ENCODE measurements at regions not wholly inside any gene's neighbourhood (a gene's known extent, or its start where the extent isn't known, plus 50 kb on each side); places are given as distances from the start of the nearest gene placed in this dataset.
A peak's percentile ranks its signal among the peaks of the same experiment; 100 is the strongest.

DNA sequence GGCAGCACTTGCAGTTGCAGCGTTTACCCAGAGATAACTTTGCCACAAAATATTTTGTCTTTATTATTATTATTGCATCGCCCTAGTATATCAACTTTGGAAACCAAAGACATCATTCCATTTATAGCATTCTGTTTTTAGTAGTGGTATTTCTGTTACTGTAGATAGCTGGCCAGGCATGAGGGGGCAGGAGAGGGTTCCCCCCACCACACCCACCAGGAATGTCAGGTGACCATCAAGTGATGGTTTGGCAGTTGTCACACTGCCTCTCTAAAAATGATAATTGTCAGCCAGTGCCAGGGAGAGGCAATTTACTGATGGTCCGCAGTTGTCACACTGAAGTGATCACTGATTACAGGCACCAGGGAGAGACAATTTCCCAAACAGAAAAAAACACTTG, 135.6 kb downstream of the TSEN15 start:
- H3K9me3 ChIP-seq (ENCODE audit: control insufficient read depth, insufficient read depth, low read depth, low read length), result no peaks in the 10 kb centered on the region
- no peak overlapping the region for H3K27ac ChIP-seq (ENCODE audit: insufficient read depth, low read length)
- peaks cover 8% of the 10 kb centered on the region for H3K4me1 ChIP-seq (ENCODE audit: control insufficient read depth, extremely low read depth, insufficient read depth, low read length)
- H2AFZ ChIP-seq (ENCODE audit: low read length), result no peak overlapping the region
- no peaks in the 10 kb centered on the region for H3K36me3 ChIP-seq (ENCODE audit: control insufficient read depth, insufficient read depth, low read length)
- H3K4me2 ChIP-seq (ENCODE audit: extremely low read depth, insufficient read depth, low read length), result no peak overlapping the region
- H3K4me3 ChIP-seq (replicated peaks in 1 of 4; ENCODE audit: control extremely low read depth in 1 of 4, insufficient read depth in 1 of 4, low read depth in 3 of 4, low read length in 4 of 4), result no peak overlapping the region
- no peak for TF ChIP-seq EZH2 (IDR thresholded peaks at IDR 0.05; ENCODE audit: low read length, missing control alignments)
- TF ChIP-seq, protein P1, sequence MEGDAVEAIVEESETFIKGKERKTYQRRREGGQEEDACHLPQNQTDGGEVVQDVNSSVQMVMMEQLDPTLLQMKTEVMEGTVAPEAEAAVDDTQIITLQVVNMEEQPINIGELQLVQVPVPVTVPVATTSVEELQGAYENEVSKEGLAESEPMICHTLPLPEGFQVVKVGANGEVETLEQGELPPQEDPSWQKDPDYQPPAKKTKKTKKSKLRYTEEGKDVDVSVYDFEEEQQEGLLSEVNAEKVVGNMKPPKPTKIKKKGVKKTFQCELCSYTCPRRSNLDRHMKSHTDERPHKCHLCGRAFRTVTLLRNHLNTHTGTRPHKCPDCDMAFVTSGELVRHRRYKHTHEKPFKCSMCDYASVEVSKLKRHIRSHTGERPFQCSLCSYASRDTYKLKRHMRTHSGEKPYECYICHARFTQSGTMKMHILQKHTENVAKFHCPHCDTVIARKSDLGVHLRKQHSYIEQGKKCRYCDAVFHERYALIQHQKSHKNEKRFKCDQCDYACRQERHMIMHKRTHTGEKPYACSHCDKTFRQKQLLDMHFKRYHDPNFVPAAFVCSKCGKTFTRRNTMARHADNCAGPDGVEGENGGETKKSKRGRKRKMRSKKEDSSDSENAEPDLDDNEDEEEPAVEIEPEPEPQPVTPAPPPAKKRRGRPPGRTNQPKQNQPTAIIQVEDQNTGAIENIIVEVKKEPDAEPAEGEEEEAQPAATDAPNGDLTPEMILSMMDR (conservative IDR thresholded peaks at IDR 0.05 in 1 of 2, IDR thresholded peaks at IDR 0.05 in 1 of 2; ENCODE audit: low read depth in 1 of 2, low read length in 2 of 2), result no peak
- no peak for DNase-seq (ENCODE audit: low read depth in 2 of 2)
- no peaks in the 10 kb centered on the region for H3K79me2 ChIP-seq (ENCODE audit: control insufficient read depth, insufficient read depth, low read length)
- no peaks in the 10 kb centered on the region for H3K27me3 ChIP-seq (ENCODE audit: control insufficient read depth, insufficient read depth, low read length)
- no peak overlapping the region for H3K9ac ChIP-seq (ENCODE audit: insufficient read depth, low read length)
- H4K20me1 ChIP-seq (ENCODE audit: control insufficient read depth, extremely low read depth, insufficient read depth, low read length), result no peaks in the 10 kb centered on the region

DNA sequence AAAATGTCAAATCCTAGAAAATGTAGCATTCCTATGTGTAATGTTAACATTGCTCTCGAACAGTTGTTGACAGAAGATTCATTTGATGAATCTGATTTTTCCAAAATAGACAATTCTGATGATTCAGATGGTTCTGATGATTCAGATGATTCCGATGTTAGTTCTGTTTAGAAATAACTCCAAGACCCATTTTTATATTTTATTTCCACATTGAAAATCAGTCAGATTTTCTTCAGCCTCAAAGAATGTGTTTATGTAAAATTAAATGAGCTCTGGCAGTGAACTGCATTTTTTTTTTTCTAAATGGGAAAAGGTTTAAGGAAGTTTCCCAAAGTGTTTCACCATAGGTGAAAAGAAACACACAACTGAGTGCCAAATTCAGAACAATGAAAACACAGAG, 136.5 kb downstream of the TSEN15 start:
- DNase-seq (ENCODE audit: low read depth in 2 of 2), result no peak
- no peak overlapping the region for H3K4me3 ChIP-seq (replicated peaks in 1 of 4; ENCODE audit: control extremely low read depth in 1 of 4, insufficient read depth in 1 of 4, low read depth in 3 of 4, low read length in 4 of 4)
- no peak overlapping the region for H2AFZ ChIP-seq (ENCODE audit: low read length)
- H3K27ac ChIP-seq (ENCODE audit: insufficient read depth, low read length), result no peak overlapping the region
- H3K9ac ChIP-seq (ENCODE audit: insufficient read depth, low read length), result no peak overlapping the region
- no peak overlapping the region for H3K4me2 ChIP-seq (ENCODE audit: extremely low read depth, insufficient read depth, low read length)
- no peaks in the 10 kb centered on the region for H3K79me2 ChIP-seq (ENCODE audit: control insufficient read depth, insufficient read depth, low read length)
- no peak for TF ChIP-seq EZH2 (IDR thresholded peaks at IDR 0.05; ENCODE audit: low read length, missing control alignments)
- TF ChIP-seq, protein P1 (conservative IDR thresholded peaks at IDR 0.05 in 1 of 2, IDR thresholded peaks at IDR 0.05 in 1 of 2; ENCODE audit: low read depth in 1 of 2, low read length in 2 of 2), result no peak
- peaks cover 8% of the 10 kb centered on the region for H3K4me1 ChIP-seq (ENCODE audit: control insufficient read depth, extremely low read depth, insufficient read depth, low read length)
- no peaks in the 10 kb centered on the region for H3K9me3 ChIP-seq (ENCODE audit: control insufficient read depth, insufficient read depth, low read depth, low read length)
- no peaks in the 10 kb centered on the region for H3K36me3 ChIP-seq (ENCODE audit: control insufficient read depth, insufficient read depth, low read length)
- no peaks in the 10 kb centered on the region for H3K27me3 ChIP-seq (ENCODE audit: control insufficient read depth, insufficient read depth, low read length)
- H4K20me1 ChIP-seq (ENCODE audit: control insufficient read depth, extremely low read depth, insufficient read depth, low read length), result no peaks in the 10 kb centered on the region

DNA sequence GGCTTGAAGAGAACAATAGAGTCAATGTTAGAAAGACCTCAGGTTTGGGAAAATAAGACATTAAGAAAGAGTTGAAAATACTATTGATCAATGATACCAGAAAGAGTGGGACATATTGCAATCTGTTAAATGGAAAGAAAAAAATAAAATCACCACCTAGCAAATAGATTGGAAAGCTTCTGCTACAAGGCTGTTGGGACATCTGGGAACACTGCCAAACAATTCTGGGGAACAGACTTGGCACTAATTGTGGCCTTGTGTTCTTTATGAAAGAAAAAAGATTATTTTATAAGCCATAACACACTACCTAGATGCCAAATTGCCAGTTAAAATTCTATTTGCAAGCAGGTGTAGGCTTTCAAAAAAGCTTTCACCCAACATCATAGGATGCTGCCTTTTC, 137.8 kb downstream of the TSEN15 start:
- Histone ChIP-seq H3K79me2 (ENCODE audit: control insufficient read depth, insufficient read depth, low read length) (no peaks in the 10 kb centered on the region), H3K27ac (ENCODE audit: insufficient read depth, low read length) (no peak overlapping the region), H3K9ac (ENCODE audit: insufficient read depth, low read length) (no peak overlapping the region), H3K4me1 (ENCODE audit: control insufficient read depth, extremely low read depth, insufficient read depth, low read length) (peaks cover 8% of the 10 kb centered on the region), H4K20me1 (ENCODE audit: control insufficient read depth, extremely low read depth, insufficient read depth, low read length) (no peaks in the 10 kb centered on the region), H3K4me2 (ENCODE audit: extremely low read depth, insufficient read depth, low read length) (no peak overlapping the region), H2AFZ (ENCODE audit: low read length) (no peak overlapping the region), H3K9me3 (ENCODE audit: control insufficient read depth, insufficient read depth, low read depth, low read length) (no peaks in the 10 kb centered on the region), H3K27me3 (ENCODE audit: control insufficient read depth, insufficient read depth, low read length) (no peaks in the 10 kb centered on the region), H3K4me3 (replicated peaks in 1 of 4; ENCODE audit: control extremely low read depth in 1 of 4, insufficient read depth in 1 of 4, low read depth in 3 of 4, low read length in 4 of 4) (no peak overlapping the region), H3K36me3 (ENCODE audit: control insufficient read depth, insufficient read depth, low read length) (no peaks in the 10 kb centered on the region)
- DNase-seq (ENCODE audit: low read depth in 2 of 2), result peak in 1 of 2 donors; percentile 21
- TF ChIP-seq, protein P1 (conservative IDR thresholded peaks at IDR 0.05 in 1 of 2, IDR thresholded peaks at IDR 0.05 in 1 of 2; ENCODE audit: low read depth in 1 of 2, low read length in 2 of 2), result no peak
- TF ChIP-seq EZH2 (IDR thresholded peaks at IDR 0.05; ENCODE audit: low read length, missing control alignments), result no peak

All from fibroblast of lung (primary cell).